Stomach (tissue), 8 donors: ENCODE measurements at regions not wholly inside any gene's neighbourhood (a gene's known extent, or its start where the extent isn't known, plus 50 kb on each side); places are given as distances from the start of the nearest gene placed in this dataset.

Experiments used
- DNase-seq, 2 donors: peaks; one replicate each; pipeline versions ENCODE4 v3.0.0 to v3.0.0-alpha.2; 2013 to 2019
- H3K27ac ChIP-seq, 5 donors: fragments of 200-600 bp in 4 of 5; sonication (generic) in 4 of 5; one replicate each; pipeline ENCODE4 v1.5.1; 2013 to 2019; ENCODE audit warnings: mild to moderate bottlenecking in 1 of 5, moderate library complexity in 1 of 5
- H3K27me3 ChIP-seq, 3 donors: fragments of 200-600 bp; sonication (generic); one replicate each; pipeline ENCODE4 v1.5.1; 2017 to 2019; ENCODE audit warnings: mixed run types in 1 of 3
- H3K36me3 ChIP-seq, 4 donors: fragments of 200-600 bp; sonication (generic); 1 replicate in 3 of 4; 2 replicates in 1 of 4; pipeline ENCODE4 v1.5.1; 2016 to 2019
- H3K4me1 ChIP-seq, 4 donors: fragments of 200-600 bp; sonication (generic); one replicate each; pipeline ENCODE4 v1.5.1; 2016 to 2019
- H3K4me3 ChIP-seq, 4 donors: fragments of 200-600 bp; sonication (generic) in 3 of 4; one replicate each; pipeline ENCODE4 v1.5.1; 2016 to 2019; ENCODE audit warnings: mild to moderate bottlenecking in 1 of 4
- H3K9me3 ChIP-seq, 4 donors: fragments of 200-600 bp; sonication (generic); one replicate each; pipeline ENCODE4 v1.5.1; 2016 to 2019
- CTCF ChIP-seq, 7 experiments: fragments of 450-650 bp in 4 of 7; fragments of 200-600 bp in 3 of 7; sonication (generic) in 3 of 7; IDR thresholded peaks; one replicate each; pipeline ENCODE4 v1.5.1; 2016 to 2019; ENCODE audit warnings: antibody characterized with exemption in 7 of 7, control low read depth in 2 of 7, mild to moderate bottlenecking in 1 of 7
- EP300 ChIP-seq: sonication (generic); formaldehyde crosslinking; IDR thresholded peaks from one replicate; pipeline ENCODE4 v1.6.1; 2017; ENCODE audit warnings: antibody characterized with exemption
- POLR2A ChIP-seq, 4 donors: fragments of 450-650 bp; IDR thresholded peaks; one replicate each; pipeline ENCODE4 v1.6.1; 2016; ENCODE audit warnings: antibody characterized with exemption in 4 of 4, control low read depth in 2 of 4, mild to moderate bottlenecking in 1 of 4, moderate library complexity in 1 of 4
- POLR2AphosphoS5 ChIP-seq, 3 donors: sonication (generic); formaldehyde crosslinking; IDR thresholded peaks; one replicate each; pipeline ENCODE4 v1.6.1; 2016; ENCODE audit warnings: antibody characterized with exemption in 3 of 3
- WGBS, 5 donors: extraction: QIAGEN DNeasy Blood & Tissue Kit in 3 of 5; methylation state at CpG; one replicate each; pipeline versions ENCODE4 v1.1.5 to v1.1.7; 2013 to 2018; 5-methylcytosine and 5-hydroxymethylcytosine counted together
- intact Hi-C: fragments of 100-400 bp; cut with DNase I; formaldehyde crosslinking; loops from one replicate; pipeline ENCODE4 v1.15.1; 2023; ENCODE audit warnings: low total_unique reads
- donor health status: healthy with polysubstance abuse.
- donor health status: Bipolar disorder and iron deficiency.
- donor health status: healthy.

- H3K4me3 ChIP-seq: no peak overlapping the region
- WGBS, 5 donors: 81 to 92% (median 85%) methylated on average over 2 of the region's 2 CpGs
- H3K4me1 ChIP-seq: no peaks in the 10 kb centered on the region
- no peaks in the 10 kb centered on the region for H3K36me3 ChIP-seq
- no peaks in the 10 kb centered on the region for H3K9me3 ChIP-seq
- DNase-seq: no peak
- TF ChIP-seq POLR2A (IDR thresholded peaks at IDR 0.05) (no peak), CTCF (IDR thresholded peaks at IDR 0.05) (no peak), EP300 (no peak), POLR2AphosphoS5 (IDR thresholded peaks at IDR 0.05) (no peak)
- intact Hi-C loops: no loop called here
- no peaks in the 10 kb centered on the region for H3K27me3 ChIP-seq
- H3K27ac ChIP-seq: no peak overlapping the region
These were observed 282.7 kb upstream of the CDH2 start for GRCh38 chr18:28459587-28459986.

GRCh38 chr18:28458751-28459150, 281.8 kb upstream of the CDH2 start:
- H3K4me3 ChIP-seq: no peak overlapping the region
- no peaks in the 10 kb centered on the region for H3K36me3 ChIP-seq
- no peak overlapping the region for H3K27ac ChIP-seq
- H3K4me1 ChIP-seq: no peaks in the 10 kb centered on the region
- H3K9me3 ChIP-seq: no peaks in the 10 kb centered on the region
- WGBS, 5 donors: 71 to 94% (median 91%) methylated on average over 1 of the region's 1 CpG
- no peak for TF ChIP-seq EP300
- TF ChIP-seq CTCF (IDR thresholded peaks at IDR 0.05): no peak
- TF ChIP-seq POLR2AphosphoS5 (IDR thresholded peaks at IDR 0.05): no peak
- no peak for TF ChIP-seq POLR2A (IDR thresholded peaks at IDR 0.05)
- intact Hi-C loops: no loop called here
- no peaks in the 10 kb centered on the region for H3K27me3 ChIP-seq
- DNase-seq: no peak

GRCh38 chr18:28457784-28458183, 280.9 kb upstream of the CDH2 start:
- 20 to 68% (median 36%) methylated on average over 2 of the region's 2 CpGs for WGBS, 5 donors
- Histone ChIP-seq H3K27me3 (no peaks in the 10 kb centered on the region), H3K9me3 (no peaks in the 10 kb centered on the region), H3K4me1 (no peaks in the 10 kb centered on the region), H3K4me3 (no peak overlapping the region), H3K36me3 (no peaks in the 10 kb centered on the region), H3K27ac (no peak overlapping the region)
- intact Hi-C loops: no loop called here
- TF ChIP-seq POLR2AphosphoS5 (IDR thresholded peaks at IDR 0.05) (no peak), CTCF (IDR thresholded peaks at IDR 0.05) (no peak), POLR2A (IDR thresholded peaks at IDR 0.05) (no peak), EP300 (no peak)
- DNase-seq: no peak

- no peak for TF ChIP-seq CTCF (IDR thresholded peaks at IDR 0.05)
- no peak for TF ChIP-seq EP300
- DNase-seq: peak in 1 of 2 donors; percentile 3
- Histone ChIP-seq H3K27ac (no peak overlapping the region), H3K27me3 (no peaks in the 10 kb centered on the region), H3K4me3 (no peak overlapping the region), H3K9me3 (no peaks in the 10 kb centered on the region), H3K4me1 (no peaks in the 10 kb centered on the region), H3K36me3 (no peaks in the 10 kb centered on the region)
- intact Hi-C loops: no loop called here
- 86 to 94% (median 93%) methylated on average over 2 of the region's 2 CpGs for WGBS, 5 donors
These were observed 279.0 kb upstream of the CDH2 start for GRCh38 chr18:28455971-28456370.

GRCh38 chr18:28439870-28440269, 262.9 kb upstream of the CDH2 start:
- Histone ChIP-seq H3K27me3 (no peaks in the 10 kb centered on the region), H3K27ac (no peak overlapping the region), H3K36me3 (no peaks in the 10 kb centered on the region), H3K4me1 (no peaks in the 10 kb centered on the region), H3K9me3 (peaks cover 0 to 5% (median 0%) of the 10 kb centered on the region in 4 donors), H3K4me3 (no peak overlapping the region)
- intact Hi-C loops: no loop called here
- TF ChIP-seq EP300: no peak
- no peak for TF ChIP-seq POLR2A (IDR thresholded peaks at IDR 0.05)
- no peak for TF ChIP-seq POLR2AphosphoS5 (IDR thresholded peaks at IDR 0.05)
- TF ChIP-seq CTCF (IDR thresholded peaks at IDR 0.05): no peak
- no peak for DNase-seq
